LNCAP (cell line): ENCODE measurements at regions not wholly inside any gene's neighbourhood (a gene's known extent, or its start where the extent isn't known, plus 50 kb on each side); places are given as distances from the start of the nearest gene placed in this dataset.

Experiments
- CTCF ChIP-seq: fragments of 450-650 bp; IDR thresholded peaks from 2 replicates; pipeline ENCODE4 v1.5.1; 2017; ENCODE audit warnings: mild to moderate bottlenecking

DNA sequence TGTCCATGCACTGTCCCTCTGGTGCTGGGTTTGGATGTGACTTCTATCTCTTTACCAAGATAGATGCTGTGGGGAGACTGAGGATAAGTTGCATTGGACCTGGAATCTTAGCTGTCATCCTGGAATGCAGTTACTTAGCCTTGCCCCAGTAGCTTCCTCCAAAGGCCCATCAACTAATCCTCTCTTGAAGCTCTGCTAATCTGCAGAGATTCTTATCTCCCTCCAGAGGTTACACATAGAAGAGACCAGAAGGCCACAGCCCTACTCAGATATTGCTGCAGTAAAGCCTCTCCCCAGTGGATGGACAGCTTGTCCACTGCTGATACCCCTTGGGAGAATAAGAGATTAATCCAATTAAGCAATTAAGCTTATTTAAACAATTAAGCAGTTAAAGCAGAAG lies 867.2 kb downstream of the BCL11B start:
- TF ChIP-seq CTCF: no peak

- no peak for TF ChIP-seq CTCF
These were observed 863.9 kb downstream of the BCL11B start for GRCh38 chr14:98408024-98408555.

GRCh38 chr14:98408713-98409112 lies 863.3 kb downstream of the BCL11B start:
- TF ChIP-seq CTCF: no peak

DNA sequence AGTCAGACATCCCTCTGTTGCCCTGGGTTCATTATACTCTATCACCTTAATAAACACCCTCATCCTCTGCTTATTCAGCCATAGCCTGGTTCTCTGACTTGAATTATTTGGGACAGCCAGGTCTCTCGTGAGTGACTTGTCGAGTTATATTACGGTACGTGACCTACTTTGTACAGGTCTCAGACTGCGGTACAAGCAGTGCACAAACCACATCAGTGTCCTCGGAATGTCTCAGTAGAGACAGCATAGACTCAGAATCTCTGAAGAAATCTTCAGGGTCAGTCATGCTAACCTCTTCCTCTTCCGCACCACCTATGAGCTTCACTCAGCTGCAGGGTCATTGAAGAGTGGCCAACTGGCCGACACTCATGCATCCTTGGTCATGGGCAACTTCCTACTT lies 860.8 kb downstream of the BCL11B start:
- TF ChIP-seq CTCF: no peak

- TF ChIP-seq CTCF: no peak
These were observed 859.6 kb downstream of the BCL11B start for GRCh38 chr14:98412431-98412830.

DNA sequence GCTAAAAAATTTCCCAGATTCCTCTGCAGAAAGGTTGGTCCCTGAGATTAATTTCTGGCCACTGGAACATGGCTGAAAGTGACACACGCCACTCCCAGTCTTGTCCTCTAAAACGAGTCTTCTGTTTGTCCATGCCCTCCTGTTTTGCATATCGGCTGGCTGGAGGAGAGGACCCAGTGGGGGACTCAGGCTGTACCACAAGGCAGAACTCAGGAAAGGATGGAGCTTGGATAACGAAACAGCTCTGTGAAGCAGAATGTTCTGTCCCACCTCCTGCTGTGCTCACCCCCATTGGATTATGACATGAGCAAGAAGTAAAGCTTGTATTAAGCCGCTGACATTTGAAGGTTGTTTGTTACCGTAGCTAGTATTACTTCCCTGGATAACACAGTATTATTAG lies 856.2 kb downstream of the BCL11B start:
- no peak for TF ChIP-seq CTCF

- no peak for TF ChIP-seq CTCF
These were observed 855.0 kb downstream of the BCL11B start for GRCh38 chr14:98417001-98417400.

DNA sequence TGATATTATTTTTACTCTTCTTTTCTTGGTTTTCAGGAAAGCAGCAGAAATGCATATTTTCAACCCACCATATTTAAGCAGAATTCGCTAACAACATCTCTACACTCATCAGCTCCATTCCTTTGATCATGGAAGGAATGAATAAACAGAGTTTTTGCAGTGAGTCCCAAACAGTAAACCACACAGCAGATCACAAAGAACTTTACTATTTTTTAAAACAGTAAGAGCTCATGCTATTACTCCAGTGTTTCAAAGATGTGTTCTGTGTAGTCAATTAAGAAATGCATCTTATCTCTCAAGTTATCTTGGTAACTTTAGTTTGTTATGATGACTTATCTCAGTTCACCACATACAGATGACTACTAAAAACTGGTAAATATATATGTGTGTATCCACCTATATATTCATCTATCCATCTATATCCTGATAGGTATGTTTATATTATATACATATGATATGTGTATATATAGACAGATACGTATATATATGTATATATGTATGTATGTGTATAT lies 843.5 kb downstream of the BCL11B start:
- TF ChIP-seq CTCF: no peak
